Stimulated activated naive CD8-positive, alpha-beta T cell treated with anti-CD3 and anti-CD28 coated beads, Interleukin-15, amount 100 ng/mL, for 72 hours (primary cell): ENCODE measurements at regions not wholly inside any gene's neighbourhood (a gene's known extent, or its start where the extent isn't known, plus 50 kb on each side); places are given as distances from the start of the nearest gene placed in this dataset.

Experiments used
- ATAC-seq: fragments of 150-1000 bp; cut with Tn5 transposase; 2 replicates; pipeline ENCODE4 v1.10.0; 2021; ENCODE audit warnings: mild to moderate bottlenecking, moderate library complexity
- DNase-seq, 2 donors: peaks; one replicate each; pipeline ENCODE4 v3.0.0; 2021 to 2022
- H3K27ac Mint-ChIP-seq, 2 donors: one replicate each; pipeline ENCODE4 v1.8.0; 2022; ENCODE audit warnings: mild to moderate bottlenecking in 2 of 2, mixed read lengths in 2 of 2, moderate library complexity in 2 of 2
- H3K27me3 Mint-ChIP-seq: one replicate; pipeline ENCODE4 v1.8.0; 2022; ENCODE audit warnings: mixed read lengths
- H3K4me1 Mint-ChIP-seq: one replicate; pipeline ENCODE4 v1.8.0; 2022; ENCODE audit warnings: mild to moderate bottlenecking, mixed read lengths
- H3K4me3 Mint-ChIP-seq, 2 donors: one replicate each; pipeline ENCODE4 v1.8.0; 2022; ENCODE audit warnings: mild to moderate bottlenecking in 2 of 2, mixed read lengths in 2 of 2, moderate library complexity in 1 of 2
- H3K9me3 Mint-ChIP-seq, 2 donors: one replicate each; pipeline ENCODE4 v1.8.0; 2022; ENCODE audit warnings: mixed read lengths in 2 of 2

GRCh38 chr1:198929111-198929604 is 290.3 kb downstream of the PTPRC start:
- peak; percentile 34 for ATAC-seq
- DNase-seq: no peak
- Mint-ChIP-seq H3K9me3 (no peaks in the 10 kb centered on the region), H3K4me3 (peak overlapping the region; percentile 51 to 71), H3K27ac (no peak overlapping the region), H3K4me1 (peaks cover 41% of the 10 kb centered on the region), H3K27me3 (no peaks in the 10 kb centered on the region)

- H3K4me3 Mint-ChIP-seq: peak overlapping the region; percentile 71 to 73
- H3K27ac Mint-ChIP-seq: peak overlapping the region; percentile 38 to 74
- no peak for DNase-seq
- H3K4me1 Mint-ChIP-seq: peaks cover 36% of the 10 kb centered on the region
- no peaks in the 10 kb centered on the region for H3K27me3 Mint-ChIP-seq
- H3K9me3 Mint-ChIP-seq: no peaks in the 10 kb centered on the region
- peak; percentile 77 for ATAC-seq
These were observed 291.2 kb downstream of the PTPRC start for GRCh38 chr1:198929961-198930599.

- DNase-seq: no peak
- H3K4me1 Mint-ChIP-seq: peaks cover 24% of the 10 kb centered on the region
- H3K27me3 Mint-ChIP-seq: no peaks in the 10 kb centered on the region
- H3K4me3 Mint-ChIP-seq: peak overlapping the region; percentile 76 to 87
- no peaks in the 10 kb centered on the region for H3K9me3 Mint-ChIP-seq
- H3K27ac Mint-ChIP-seq: peak overlapping the region; percentile 76 to 95
- no peak for ATAC-seq
These were observed 293.6 kb downstream of the PTPRC start for GRCh38 chr1:198932351-198932991.

GRCh38 chr1:198933515-198934222 is 294.8 kb downstream of the PTPRC start:
- no peak for ATAC-seq
- peak overlapping the region in 1 of 2 donors; percentile 62 for H3K4me3 Mint-ChIP-seq
- H3K27me3 Mint-ChIP-seq: no peaks in the 10 kb centered on the region
- H3K9me3 Mint-ChIP-seq: no peaks in the 10 kb centered on the region
- DNase-seq: no peak
- peak overlapping the region; percentile 22 to 70 for H3K27ac Mint-ChIP-seq
- peaks cover 29% of the 10 kb centered on the region for H3K4me1 Mint-ChIP-seq

GRCh38 chr1:198934426-198934825 is 295.6 kb downstream of the PTPRC start:
- H3K4me3 Mint-ChIP-seq: no peak overlapping the region
- H3K9me3 Mint-ChIP-seq: no peaks in the 10 kb centered on the region
- DNase-seq (no peak), ATAC-seq (no peak)
- no peaks in the 10 kb centered on the region for H3K27me3 Mint-ChIP-seq
- H3K4me1 Mint-ChIP-seq: peaks cover 23% of the 10 kb centered on the region
- H3K27ac Mint-ChIP-seq: no peak overlapping the region

- H3K4me3 Mint-ChIP-seq: no peak overlapping the region
- peaks cover 18% of the 10 kb centered on the region for H3K4me1 Mint-ChIP-seq
- peak; percentile 37 to 73 for DNase-seq
- peak; percentile 70 for ATAC-seq
- no peaks in the 10 kb centered on the region for H3K9me3 Mint-ChIP-seq
- no peaks in the 10 kb centered on the region for H3K27me3 Mint-ChIP-seq
- H3K27ac Mint-ChIP-seq: no peak overlapping the region
These were observed 296.1 kb downstream of the PTPRC start for GRCh38 chr1:198934901-198935305.

GRCh38 chr1:198935306-198935921 is 296.6 kb downstream of the PTPRC start:
- DNase-seq: peak; percentile 65 to 70
- peak; percentile 56 for ATAC-seq
- Mint-ChIP-seq H3K9me3 (no peaks in the 10 kb centered on the region), H3K27ac (no peak overlapping the region), H3K4me1 (peaks cover 13% of the 10 kb centered on the region), H3K4me3 (no peak overlapping the region), H3K27me3 (no peaks in the 10 kb centered on the region)

- Mint-ChIP-seq H3K27ac (peak overlapping the region; percentile 91 to 95), H3K4me1 (peaks cover 13% of the 10 kb centered on the region), H3K9me3 (peaks cover 0 to 5% of the 10 kb centered on the region in 2 donors), H3K27me3 (no peaks in the 10 kb centered on the region), H3K4me3 (peak overlapping the region in 1 of 2 donors; percentile 82)
- DNase-seq (no peak), ATAC-seq (no peak)
These were observed 297.7 kb downstream of the PTPRC start for GRCh38 chr1:198936371-198937083.

GRCh38 chr1:198937231-198938031 is 298.6 kb downstream of the PTPRC start:
- Mint-ChIP-seq H3K27ac (peak overlapping the region; percentile 91 to 95), H3K9me3 (peaks cover 0 to 7% of the 10 kb centered on the region in 2 donors), H3K4me3 (peak overlapping the region in 1 of 2 donors; percentile 82), H3K27me3 (no peaks in the 10 kb centered on the region), H3K4me1 (peaks cover 11% of the 10 kb centered on the region)
- DNase-seq (peak; percentile 53 to 61), ATAC-seq (peak; percentile 92)

GRCh38 chr1:198939286-198939685 is 300.4 kb downstream of the PTPRC start:
- Mint-ChIP-seq H3K27me3 (no peaks in the 10 kb centered on the region), H3K4me3 (no peak overlapping the region), H3K27ac (no peak overlapping the region), H3K9me3 (peaks cover 0 to 7% of the 10 kb centered on the region in 2 donors), H3K4me1 (peaks cover 6% of the 10 kb centered on the region)
- ATAC-seq (no peak), DNase-seq (no peak)

- H3K4me1 Mint-ChIP-seq: peaks cover 6% of the 10 kb centered on the region
- no peak for ATAC-seq
- no peak overlapping the region for H3K4me3 Mint-ChIP-seq
- no peak overlapping the region for H3K27ac Mint-ChIP-seq
- H3K9me3 Mint-ChIP-seq: peaks cover 0 to 7% of the 10 kb centered on the region in 2 donors
- no peaks in the 10 kb centered on the region for H3K27me3 Mint-ChIP-seq
- no peak for DNase-seq
These were observed 301.1 kb downstream of the PTPRC start for GRCh38 chr1:198939956-198940355.

GRCh38 chr1:198942466-198942865 is 303.6 kb downstream of the PTPRC start:
- DNase-seq (no peak), ATAC-seq (no peak)
- peaks cover 0 to 7% of the 10 kb centered on the region in 2 donors for H3K9me3 Mint-ChIP-seq
- H3K27ac Mint-ChIP-seq: no peak overlapping the region
- no peaks in the 10 kb centered on the region for H3K27me3 Mint-ChIP-seq
- H3K4me3 Mint-ChIP-seq: no peak overlapping the region
- H3K4me1 Mint-ChIP-seq: peaks cover 4% of the 10 kb centered on the region

GRCh38 chr1:198943484-198944187 is 304.8 kb downstream of the PTPRC start:
- Mint-ChIP-seq H3K27me3 (no peaks in the 10 kb centered on the region), H3K4me3 (no peak overlapping the region), H3K9me3 (peaks cover 0 to 7% of the 10 kb centered on the region in 2 donors), H3K4me1 (no peaks in the 10 kb centered on the region), H3K27ac (no peak overlapping the region)
- ATAC-seq: no peak
- DNase-seq: no peak

- H3K27ac Mint-ChIP-seq: no peak overlapping the region
- DNase-seq: no peak
- H3K4me1 Mint-ChIP-seq: no peaks in the 10 kb centered on the region
- ATAC-seq: no peak
- H3K4me3 Mint-ChIP-seq: no peak overlapping the region
- H3K27me3 Mint-ChIP-seq: no peaks in the 10 kb centered on the region
- no peaks in the 10 kb centered on the region for H3K9me3 Mint-ChIP-seq
These were observed 308.6 kb downstream of the PTPRC start for GRCh38 chr1:198947456-198947855.
